ENCODE measurements at regions not wholly inside any gene's neighbourhood (a gene's known extent, or its start where the extent isn't known, plus 50 kb on each side); places are given as distances from the start of the nearest gene placed in this dataset.
A peak's percentile ranks its signal among the peaks of the same experiment; 100 is the strongest.

DNA sequence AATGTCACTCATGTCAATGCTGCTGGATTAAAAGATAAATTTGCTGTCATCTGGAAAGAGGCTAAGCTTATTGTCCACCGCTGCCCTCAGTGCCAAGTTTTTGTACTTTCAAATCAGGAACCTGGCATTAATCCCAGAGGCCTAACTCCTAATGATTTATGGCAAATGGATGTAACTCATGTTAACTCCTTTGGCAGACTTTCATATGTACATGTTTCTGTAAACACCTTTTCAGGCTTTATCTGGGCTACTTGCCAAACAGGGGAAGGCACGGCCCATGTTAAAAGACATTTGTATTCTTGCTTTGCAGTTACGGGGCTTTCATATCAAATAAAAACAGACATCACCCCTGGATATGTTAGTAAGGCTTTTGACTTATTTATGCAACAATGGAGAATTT is 608.0 kb upstream of the ACO1 start:
- no peak for DNase-seq

DNA sequence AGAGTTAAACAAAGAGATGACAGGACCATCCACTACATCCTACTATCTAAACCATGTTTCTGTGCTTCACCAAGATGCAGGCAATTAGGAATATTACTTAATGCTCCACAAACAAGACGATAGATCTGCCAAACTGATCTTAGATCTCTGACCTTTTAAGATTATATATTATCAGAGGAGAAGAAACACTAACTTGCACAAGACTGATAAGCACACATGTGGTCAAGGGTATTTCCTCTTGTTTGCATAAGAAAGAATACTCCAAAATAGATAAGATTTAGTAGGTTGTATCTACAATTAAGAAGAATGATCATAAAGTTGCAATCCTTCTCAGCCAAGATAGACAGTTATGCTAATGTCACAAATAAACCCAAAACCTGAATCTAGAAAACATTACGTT is 601.0 kb upstream of the ACO1 start:
- DNase-seq, result no peak

DNA sequence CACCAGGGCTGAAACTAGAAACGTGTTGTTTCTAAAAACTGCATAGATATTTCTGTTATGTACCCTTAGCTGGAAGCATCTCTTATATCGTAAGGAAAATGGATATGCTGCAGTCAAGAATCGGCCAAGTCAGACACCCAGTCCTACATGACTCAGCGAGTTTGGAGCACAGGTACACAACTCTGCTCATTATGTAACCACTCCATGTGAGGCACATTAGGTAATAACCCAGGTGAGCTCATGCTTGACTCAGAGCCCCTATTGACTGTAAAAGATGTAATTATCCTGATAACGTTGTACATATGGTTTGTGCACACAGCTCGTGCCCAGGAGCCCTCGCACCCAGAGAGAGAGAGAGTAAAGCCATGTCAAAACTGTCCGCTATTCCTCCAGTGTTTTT is 593.7 kb upstream of the ACO1 start:
- DNase-seq, result no peak

DNA sequence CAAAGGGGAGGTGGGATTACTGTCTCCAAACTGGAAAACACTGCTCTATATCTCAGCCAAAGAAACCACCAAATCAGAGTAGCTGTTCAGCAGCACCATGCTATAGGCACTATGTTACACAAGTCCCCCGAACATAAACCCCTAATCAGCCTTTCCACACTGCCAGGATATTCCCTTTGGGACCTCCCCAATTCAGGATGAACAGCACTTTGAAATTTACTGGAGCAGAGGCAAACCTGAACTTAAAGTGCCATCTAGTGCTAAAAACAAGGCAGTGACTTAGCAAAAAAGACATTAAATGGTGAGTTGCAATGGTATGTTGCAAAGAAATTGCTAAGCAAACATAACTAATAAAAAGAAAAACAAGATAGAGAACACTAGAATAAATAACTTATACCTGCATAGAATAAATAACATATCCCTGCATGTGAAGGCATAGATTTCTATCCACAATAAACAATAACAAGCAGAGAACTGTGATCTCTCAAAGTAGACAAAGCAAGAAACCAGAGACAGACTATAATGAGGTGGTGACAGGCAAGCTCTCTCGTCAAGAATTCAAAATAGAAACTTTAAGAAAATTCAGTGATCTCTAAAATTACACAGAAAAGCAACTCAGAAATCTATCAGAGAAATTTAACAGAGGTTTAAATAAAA is 584.4 kb upstream of the ACO1 start:
- DNase-seq, result peak; percentile 5

DNA sequence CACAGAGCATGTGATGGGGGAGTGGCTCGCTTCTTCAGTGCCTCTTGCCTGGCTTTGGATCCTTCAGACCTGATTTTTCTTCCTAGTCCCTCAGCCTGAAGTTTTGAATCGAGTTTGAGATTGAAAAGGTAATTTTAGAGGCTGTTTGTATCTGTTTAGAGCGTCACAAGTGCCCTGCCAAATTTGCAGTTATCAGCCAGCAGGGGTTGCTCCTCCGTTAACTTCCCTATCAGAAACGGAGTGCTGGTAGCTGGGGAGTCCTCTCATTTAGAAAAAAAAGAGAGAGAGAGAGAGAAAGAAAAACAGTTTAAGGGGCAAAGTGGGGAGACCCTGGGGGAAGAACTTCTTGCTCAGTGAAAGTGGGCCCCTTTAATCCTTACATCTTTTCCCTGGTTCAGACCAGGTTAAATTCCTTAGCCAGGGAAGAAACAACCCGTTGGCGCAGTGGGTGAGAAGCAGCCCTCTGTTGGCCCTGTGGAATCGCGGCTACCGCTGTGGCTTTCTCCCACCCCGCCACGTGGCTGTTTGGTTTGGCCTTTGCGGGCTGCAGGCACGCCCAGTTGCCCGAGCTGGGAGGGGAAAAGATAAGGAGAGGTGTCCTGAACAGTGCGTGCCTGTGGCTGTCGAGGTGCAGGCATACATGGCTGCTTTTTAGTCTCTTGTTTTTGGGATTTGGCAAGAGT is 576.7 kb upstream of the ACO1 start:
- DNase-seq, result no peak

DNA sequence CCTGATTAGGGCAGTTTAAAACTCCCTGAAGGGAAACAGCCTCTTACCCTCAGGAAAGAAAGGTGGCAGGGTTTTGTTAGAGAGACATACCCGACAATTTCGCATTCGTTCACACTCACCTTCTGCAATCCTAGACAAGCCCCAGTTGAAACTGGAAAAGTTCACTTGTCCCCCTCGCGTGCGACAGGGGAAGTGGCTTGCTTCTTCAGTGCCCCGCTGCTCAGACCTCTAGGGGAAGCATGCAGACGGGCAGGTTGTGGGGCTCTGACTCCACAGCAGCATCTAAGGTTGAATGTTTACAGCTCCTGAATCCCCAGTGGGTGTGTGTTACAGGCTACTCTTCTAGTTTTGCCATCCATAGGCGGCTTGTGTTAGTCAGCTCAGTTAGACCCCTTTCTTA is 575.7 kb upstream of the ACO1 start:
- DNase-seq, result no peak

DNA sequence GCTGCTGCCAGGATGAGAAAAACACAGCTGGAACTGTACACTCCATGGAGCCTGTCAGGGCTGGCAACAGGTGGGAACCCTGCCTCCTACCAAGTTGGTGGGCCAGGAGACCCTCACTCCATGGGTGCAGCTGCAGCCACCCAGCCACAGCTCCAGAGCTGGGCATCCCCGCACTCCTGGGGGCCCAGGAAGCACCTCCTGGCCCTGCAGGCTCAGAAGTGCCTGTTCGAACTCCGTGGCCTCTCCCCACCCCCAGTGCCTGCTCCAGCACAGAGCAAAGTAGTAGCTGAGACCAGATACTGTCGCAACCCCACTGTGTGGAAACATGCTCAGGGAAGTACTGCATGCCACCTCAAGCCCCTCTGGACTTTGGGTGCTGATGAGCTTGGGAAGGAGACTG is 564.0 kb upstream of the ACO1 start:
- no peak for DNase-seq

DNA sequence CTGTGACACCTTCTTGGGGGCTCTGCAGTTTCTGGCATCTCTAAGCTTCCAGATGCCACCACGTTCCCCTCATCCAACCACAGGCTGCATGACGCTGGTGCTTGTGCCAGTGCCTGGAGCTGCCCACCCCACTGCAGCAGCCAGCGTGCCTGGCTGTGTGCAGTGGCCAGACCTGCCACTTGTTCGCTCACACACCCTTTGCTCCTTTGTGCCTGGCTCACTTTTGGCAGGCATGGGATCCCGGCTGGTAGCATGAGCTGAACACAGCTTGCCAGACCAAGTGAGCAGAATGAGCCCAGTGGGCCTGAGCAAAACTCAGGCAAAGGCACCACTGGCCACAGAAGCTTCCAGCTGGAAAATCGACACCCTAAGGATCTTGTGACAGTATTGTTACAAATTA is 562.9 kb upstream of the ACO1 start:
- no peak for DNase-seq

DNA sequence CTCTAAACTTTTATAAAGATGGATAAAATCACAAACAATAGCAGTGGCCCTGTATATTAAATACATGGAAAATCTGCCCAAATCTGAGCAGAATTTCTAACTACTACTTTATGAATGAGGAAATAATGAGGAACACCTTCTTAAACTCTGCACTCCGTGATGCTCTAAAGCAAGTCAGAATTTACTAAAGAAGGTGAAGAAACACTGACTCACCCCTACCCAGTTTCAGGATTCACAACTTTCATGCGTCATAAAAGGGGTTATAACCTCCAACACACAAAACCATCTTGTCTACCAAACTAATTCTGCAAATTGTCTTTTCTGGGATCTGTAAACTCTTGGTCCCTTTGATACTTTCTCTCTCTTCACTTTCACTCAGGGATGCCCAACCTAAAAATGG is 561.1 kb upstream of the ACO1 start:
- no peak for DNase-seq

DNA sequence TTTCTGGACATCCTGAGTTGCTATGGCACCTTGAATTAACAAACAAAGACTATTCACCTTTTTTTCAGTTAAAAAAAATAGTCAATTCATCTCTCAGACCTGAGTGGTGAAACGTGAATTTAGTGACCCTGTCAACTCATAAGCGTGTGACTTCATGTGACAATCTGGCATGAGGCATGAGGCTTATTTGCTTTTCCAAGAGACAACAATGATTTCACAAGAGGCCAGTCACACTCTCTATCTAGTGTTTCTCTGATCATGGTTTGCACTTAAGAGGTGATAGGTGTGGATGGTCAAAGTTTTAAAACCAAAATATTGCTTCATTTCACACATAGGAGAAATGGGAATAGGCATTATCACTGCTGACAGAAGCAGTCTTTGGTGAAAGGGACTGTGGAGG is 559.6 kb upstream of the ACO1 start:
- DNase-seq, result no peak

DNA sequence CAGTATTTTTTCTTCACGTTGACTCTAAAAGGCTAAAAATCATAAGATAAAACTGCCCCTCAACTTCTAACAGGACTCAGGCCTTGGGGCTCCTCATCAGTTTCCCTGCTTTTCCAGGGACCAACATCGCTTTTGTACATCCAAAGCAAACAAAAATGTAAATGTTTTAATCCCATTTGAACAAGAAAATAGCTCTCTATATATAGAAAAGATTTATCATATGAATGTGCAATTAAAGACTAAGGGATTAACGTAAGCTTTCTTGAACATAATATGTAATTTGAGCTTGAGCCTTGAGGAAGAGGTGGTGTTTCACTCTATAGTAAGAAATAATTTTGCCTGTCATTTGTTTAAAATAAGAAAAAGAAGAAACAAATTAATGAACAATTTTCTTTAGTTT is 547.2 kb upstream of the ACO1 start:
- DNase-seq, result no peak

DNA sequence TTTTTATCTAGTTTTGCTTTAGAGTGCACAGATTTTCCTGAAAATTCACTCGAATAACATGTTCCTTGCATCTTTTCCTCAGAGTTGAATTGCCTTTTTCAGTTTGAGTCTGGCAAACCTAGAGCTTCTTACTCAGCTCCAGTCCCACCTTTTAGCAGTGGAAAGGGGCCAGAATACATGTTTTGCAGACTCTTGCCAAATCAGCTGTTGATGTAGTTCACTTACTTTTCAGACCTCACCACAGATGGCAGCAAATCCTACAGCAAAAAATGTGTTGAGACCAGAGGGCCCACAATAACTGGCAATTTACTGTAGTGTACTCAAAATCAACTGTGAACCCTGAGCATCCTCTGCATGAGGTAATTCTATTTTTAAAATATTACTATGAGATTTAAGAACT is 545.2 kb upstream of the ACO1 start:
- DNase-seq, result peak; percentile 23

DNA sequence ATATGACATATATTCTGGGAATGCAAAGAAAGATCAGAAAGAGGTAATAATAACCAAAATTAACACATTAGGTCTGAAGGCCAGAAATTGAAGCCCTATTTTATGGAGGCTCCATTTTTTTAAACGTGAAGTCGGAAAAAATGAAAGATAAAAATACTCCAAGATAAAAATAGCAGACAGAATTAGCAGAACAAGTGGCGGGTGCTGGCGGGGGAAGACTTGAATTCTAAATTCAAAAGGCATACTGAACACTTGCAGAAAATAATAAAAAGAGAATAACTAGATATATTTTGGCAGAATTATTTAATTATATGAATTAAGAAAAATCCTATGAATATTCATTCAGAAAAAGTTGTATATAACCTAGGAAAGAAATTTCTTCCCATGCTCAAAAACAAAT is 543.7 kb upstream of the ACO1 start:
- no peak for DNase-seq

DNA sequence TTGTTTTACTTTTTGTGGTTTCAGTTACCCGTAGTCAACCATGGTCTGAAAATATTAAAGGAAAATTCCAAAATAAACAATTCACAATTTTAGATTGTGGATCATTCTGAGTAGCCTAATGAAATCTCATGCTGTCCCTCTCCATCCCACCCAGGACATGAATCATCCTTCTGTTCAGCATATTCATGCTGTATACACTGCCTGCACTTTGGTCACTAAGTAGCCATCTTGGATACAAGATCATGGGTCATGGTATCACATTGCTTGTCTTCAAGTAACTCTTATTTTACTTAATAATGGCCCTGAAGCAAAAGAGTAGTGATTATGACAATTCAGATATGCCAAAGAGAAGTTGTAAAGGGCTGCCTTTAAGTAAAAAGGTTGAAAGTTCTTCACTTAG is 536.5 kb upstream of the ACO1 start:
- no peak for DNase-seq

DNA sequence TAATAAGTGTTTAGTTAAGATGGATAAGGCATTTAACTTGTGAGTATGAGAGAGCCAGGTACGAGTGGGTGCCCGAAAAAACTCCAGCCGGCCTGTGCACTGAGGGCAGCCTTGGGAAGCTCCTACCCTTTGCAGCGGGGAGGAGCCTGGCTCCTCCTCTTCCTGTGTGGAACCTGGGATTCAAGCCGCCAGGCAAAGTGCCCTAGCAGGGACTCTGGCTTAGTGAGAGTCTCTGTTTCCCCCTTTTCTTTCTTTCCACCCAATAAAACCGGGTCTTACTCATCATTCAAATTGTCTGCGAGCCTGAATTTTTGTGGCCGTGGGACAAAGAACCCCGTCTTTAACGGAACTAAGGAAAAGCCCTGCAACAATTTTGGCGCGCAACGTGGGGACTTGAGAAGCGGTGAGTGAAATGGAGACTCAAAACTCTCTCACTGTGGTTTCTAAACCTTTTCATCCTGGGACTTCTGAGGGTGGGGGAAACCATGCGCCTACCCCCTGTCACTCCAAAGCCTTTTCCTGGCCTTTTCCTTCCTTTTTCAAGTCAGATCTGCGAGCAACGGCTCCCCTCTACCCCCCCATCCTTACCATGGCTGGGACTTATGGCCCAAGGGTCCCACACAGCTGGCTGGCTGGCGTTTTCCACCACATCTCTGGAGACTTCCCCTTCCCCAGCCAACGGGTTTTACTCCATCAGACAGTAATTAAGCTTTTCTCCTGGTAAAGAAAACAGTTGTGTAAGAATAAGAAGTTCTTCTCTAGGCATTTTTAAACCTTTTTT is 535.7 kb upstream of the ACO1 start:
- DNase-seq, result no peak

DNA sequence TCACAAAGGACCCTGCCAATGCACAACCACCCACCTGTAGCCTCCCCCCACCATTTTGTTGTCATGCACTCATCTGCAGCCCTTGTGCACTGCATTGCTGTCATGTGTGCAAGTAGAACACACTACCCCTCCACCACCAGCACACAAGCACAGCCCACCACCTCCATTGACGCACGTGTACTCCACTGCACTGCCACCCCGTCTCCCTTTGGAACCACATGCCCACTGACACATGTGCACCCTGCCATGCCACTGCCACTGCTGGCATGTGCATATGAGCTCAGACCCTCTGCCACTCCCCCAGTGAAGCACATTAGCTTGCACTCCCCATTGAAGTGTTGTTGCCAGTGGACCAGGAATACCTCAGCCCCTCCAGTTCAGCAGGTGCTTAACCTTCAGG is 530.3 kb upstream of the ACO1 start:
- no peak for DNase-seq

DNA sequence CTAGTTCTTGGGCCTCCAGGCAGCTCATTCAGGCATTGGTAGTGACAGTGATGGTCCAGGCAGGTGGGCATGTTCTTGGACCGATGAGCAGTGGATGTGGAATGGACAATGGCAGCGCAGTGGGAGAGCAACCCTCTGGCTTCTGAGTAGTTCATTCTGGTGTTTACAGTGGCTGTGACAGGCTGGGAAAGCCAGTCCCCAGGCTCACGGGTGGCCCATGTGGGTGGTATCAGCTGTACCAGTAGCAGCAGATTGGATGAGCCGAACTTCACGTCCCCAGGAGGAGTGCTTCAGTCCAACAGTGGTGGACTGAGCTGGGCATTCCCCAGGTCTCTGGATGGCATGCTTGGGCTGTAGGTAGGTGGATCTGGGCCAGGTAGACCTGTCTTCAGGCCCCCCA is 515.6 kb upstream of the ACO1 start:
- no peak for DNase-seq

DNA sequence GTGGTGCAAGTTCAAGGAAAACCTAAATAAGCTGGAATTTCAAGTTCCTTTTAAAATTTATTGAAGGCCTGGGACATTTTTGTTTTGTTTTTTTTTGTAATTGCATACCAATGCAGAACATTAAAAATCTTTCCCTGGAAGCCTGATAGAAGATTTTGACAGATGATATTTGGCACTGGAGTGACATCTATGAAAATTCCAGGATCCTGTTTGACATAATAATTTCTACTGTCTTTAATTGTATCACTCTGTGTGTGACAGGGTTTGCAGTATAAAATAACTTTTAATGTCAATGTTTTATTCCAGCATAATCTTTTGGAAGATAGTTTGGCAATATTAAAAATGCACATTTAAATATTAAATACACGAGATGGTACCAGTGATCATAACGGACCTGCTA is 514.2 kb upstream of the ACO1 start:
- no peak for DNase-seq

DNA sequence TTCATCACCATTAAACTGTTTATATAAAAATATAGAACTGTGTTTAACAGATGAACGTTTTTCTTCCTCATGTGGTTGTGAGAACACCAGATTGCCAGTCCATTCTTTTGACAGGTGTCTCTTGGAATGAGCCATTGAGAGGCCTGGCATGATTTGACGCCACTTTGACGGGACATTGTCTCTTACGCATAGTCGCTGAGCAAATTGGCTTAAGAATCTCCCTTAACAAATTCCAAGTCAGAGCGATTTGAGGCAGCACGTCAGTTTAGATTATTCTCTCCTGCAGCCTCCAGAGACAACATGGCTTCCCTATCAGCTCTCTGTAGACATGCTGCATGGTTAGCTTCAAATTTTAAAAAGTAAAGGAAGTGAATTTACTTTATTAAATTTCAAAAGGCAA is 510.7 kb upstream of the ACO1 start:
- no peak for DNase-seq

DNA sequence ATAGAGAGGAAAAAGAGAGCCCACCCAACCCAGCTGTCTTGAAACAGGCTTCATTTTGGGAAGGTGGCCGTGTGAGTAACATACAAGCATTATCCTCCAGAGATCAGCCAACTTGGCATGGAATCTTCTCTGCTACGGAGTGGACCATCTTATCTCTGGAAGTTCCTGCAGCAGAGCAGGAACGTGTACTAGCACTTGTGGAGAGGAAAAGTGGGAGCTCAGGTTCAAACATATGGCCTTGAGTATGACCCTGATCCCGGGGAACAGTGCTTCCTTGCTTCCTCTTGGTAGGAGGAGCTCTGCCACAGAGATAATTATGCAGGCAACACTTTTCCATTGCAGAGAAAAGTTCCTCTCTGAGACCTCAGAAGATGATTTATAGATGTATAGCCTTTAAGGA is 490.4 kb upstream of the ACO1 start:
- no peak for DNase-seq

DNA sequence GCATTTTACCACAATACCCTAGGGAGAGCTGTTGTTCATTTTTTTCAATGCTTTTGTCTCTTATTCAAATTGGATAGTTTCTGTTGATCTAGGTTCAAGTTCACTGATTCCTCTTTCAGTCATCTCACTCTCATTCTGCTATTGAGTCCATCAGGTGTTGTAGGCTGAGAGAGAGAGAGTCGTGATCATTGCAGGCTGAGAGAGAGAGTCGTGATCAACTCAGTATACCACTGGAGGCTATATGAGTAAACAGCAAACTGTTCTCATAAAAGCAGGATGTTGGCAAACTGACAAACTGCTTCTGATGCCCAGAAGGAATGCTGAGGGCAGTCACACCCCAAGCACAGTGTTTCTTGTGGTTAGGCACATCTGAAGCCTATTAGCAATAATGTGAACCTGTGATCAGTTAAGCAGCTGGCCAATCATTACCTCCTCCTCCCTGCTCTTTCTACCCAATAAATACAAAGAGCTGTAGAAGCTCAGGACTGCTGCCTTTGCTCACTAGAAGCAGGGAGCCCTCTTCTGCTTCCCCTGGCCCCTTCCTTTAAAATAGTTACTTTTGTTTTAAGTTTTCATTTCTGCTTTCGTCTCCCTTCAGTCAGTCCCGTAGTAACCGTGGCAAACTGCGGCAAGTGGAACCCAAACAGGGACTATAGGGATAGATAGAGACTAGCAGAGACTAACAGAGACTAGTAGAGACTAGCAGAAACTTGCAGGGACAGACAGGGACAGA is 476.1 kb upstream of the ACO1 start:
- DNase-seq, result no peak

DNA sequence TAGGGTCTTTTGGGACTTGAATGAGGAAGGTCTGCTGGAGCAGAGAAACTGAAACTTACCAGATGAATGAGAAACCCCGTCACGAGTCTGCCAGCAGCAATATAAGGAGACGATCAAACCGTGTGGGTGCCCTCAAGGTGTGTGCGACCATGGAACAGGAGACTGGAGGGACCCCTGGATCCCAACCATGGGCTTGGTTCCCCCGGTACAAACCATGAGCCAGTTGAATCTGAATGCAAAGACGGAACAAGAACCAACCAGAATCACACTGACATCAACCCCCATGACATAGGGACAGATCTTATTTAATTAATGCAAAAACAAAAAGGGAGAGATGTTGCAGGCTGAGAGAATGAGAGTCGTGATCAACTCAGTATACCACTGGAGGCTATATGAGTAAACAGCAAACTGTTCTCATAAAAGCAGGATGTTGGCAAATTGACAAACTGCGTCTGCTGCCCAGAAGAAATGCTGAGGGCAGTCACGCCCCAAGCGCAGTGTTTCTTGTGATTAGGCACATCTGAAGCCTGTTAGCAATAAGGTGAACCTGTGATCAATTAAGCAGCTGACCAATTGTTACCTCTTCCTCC is 475.5 kb upstream of the ACO1 start:
- DNase-seq, result no peak

DNA sequence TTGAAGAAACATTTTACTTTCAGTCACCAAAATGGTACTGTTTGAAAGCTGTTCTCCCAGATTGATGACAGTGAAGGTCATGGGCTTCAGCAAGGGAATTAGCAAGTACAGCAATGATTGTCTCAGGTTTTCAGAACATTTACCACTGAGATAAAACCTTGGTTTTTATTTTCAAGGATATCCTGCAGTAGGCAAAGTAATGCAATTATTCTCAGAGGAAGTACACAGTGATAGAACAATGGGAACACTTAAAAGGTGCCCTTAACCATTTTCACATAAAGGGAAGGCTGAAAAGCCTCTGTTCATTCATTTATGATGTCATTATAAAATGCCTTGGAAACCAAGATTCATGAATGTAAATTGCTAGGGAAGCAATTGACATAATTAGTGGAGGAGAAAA is 471.8 kb upstream of the ACO1 start:
- no peak for DNase-seq
